Activated CD8-positive, alpha-beta T cell treated with anti-CD3 and anti-CD28 coated beads for 36 hours (primary cell): ENCODE measurements at regions not wholly inside any gene's neighbourhood (a gene's known extent, or its start where the extent isn't known, plus 50 kb on each side); places are given as distances from the start of the nearest gene placed in this dataset.

Experiments
- ATAC-seq: fragments of 200-7000 bp; cut with Tn5 transposase; one replicate; pipeline ENCODE4 v1.10.0; 2021; ENCODE audit warnings: mild to moderate bottlenecking, moderate library complexity
- CTCF ChIA-PET: fragments of 350-600 bp; sonication (Branson Sonifier 250); formaldehyde crosslinking; loops from one replicate; lab custom pipeline; 2021; ENCODE audit warnings: antibody characterized with exemption; lab: Charles Lee
- POLR2A ChIA-PET: fragments of 350-600 bp; sonication (Branson Sonifier 250); formaldehyde crosslinking; loops from one replicate; lab custom pipeline; 2021; ENCODE audit warnings: antibody characterized with exemption; lab: Charles Lee
- DNase-seq: peaks from one replicate; pipeline ENCODE4 v3.0.0-alpha.2; 2020
- H3K27ac Mint-ChIP-seq: one replicate; pipeline ENCODE4 v1.8.0; 2021; ENCODE audit warnings: mild to moderate bottlenecking, mixed read lengths
- H3K27me3 Mint-ChIP-seq: one replicate; pipeline ENCODE4 v1.8.0; 2021; ENCODE audit warnings: mixed read lengths
- H3K36me3 Mint-ChIP-seq: one replicate; pipeline ENCODE4 v1.8.0; 2021; ENCODE audit warnings: low read depth, mixed read lengths
- H3K4me1 Mint-ChIP-seq: one replicate; pipeline ENCODE4 v1.8.0; 2021; ENCODE audit warnings: low read depth, mixed read lengths
- H3K4me3 Mint-ChIP-seq: one replicate; pipeline ENCODE4 v1.8.0; 2021; ENCODE audit warnings: mild to moderate bottlenecking, moderate library complexity, mixed read lengths
- H3K9me3 Mint-ChIP-seq: one replicate; pipeline ENCODE4 v1.8.0; 2021; ENCODE audit warnings: mixed read lengths
- intact Hi-C: fragments of 100-400 bp; cut with micrococcal nuclease; formaldehyde crosslinking; loops from one replicate; pipeline ENCODE4 v1.10.0; 2022
- TF ChIP-seq, protein P1 (sequence below): fragments of 200-600 bp; IDR thresholded peaks from one replicate; pipeline ENCODE4 v1.8.0; 2022; ENCODE audit warnings: antibody characterized with exemption, mild to moderate bottlenecking

DNA sequence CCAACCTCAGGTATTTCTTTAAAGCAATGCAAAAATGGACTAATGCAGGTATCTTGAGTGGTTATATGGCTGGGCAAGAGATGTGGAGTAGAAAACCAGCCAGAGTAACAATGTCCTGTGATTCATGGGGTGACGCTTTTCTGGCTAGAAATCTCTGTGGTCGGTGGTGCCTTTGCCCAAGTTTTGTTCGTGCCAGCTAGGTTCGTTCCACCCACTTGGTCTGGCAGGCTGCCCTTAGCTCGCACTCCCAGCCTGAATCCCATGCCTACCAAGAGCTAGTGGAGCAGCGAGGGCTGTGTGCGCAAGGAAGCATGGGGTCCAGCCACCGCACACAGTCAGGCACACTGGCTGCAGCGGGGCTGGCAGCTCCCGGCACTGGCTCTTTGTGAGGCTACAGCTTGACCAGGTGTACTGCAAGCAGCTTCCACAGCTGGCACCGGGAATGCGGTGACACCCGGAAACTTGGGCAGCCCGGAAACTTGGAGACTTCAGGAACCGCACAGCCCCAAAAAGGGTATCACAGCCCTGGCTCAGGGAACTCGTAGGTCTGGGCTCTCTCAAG lies 349.6 kb upstream of the PCDH20 start:
- ChIA-PET CTCF (no interaction called here), POLR2A (no interaction called here)
- peaks cover 4% of the 10 kb centered on the region for H3K9me3 Mint-ChIP-seq
- H3K27me3 Mint-ChIP-seq: no peaks in the 10 kb centered on the region
- intact Hi-C loops: no loop called here
- H3K36me3 Mint-ChIP-seq: no peaks in the 10 kb centered on the region
- no peaks in the 10 kb centered on the region for H3K4me1 Mint-ChIP-seq
- no peak overlapping the region for H3K27ac Mint-ChIP-seq
- TF ChIP-seq, protein P1, sequence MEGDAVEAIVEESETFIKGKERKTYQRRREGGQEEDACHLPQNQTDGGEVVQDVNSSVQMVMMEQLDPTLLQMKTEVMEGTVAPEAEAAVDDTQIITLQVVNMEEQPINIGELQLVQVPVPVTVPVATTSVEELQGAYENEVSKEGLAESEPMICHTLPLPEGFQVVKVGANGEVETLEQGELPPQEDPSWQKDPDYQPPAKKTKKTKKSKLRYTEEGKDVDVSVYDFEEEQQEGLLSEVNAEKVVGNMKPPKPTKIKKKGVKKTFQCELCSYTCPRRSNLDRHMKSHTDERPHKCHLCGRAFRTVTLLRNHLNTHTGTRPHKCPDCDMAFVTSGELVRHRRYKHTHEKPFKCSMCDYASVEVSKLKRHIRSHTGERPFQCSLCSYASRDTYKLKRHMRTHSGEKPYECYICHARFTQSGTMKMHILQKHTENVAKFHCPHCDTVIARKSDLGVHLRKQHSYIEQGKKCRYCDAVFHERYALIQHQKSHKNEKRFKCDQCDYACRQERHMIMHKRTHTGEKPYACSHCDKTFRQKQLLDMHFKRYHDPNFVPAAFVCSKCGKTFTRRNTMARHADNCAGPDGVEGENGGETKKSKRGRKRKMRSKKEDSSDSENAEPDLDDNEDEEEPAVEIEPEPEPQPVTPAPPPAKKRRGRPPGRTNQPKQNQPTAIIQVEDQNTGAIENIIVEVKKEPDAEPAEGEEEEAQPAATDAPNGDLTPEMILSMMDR: no peak
- H3K4me3 Mint-ChIP-seq: no peak overlapping the region
- DNase-seq (no peak), ATAC-seq (no peak)

DNA sequence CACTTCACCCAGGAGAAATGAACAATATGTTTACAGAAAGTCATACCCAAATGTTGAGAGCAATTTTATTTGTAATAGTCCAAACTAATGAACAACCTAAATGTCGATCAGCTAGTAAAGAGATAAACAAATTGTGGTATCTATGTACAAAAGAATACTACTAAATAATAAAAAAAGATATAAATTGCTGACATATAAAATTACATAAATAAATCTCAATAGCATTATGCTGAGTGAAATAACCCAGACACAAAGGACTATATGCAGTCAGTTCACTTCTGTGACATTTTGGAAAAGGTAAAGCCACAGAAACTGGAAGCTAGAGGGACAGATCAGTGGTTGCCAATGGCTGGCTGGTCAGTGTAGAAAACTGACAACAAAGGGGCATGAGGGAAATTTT lies 346.0 kb upstream of the PCDH20 start:
- ChIA-PET CTCF (no interaction called here), POLR2A (no interaction called here)
- no peak for DNase-seq
- ATAC-seq: no peak
- Mint-ChIP-seq H3K4me3 (no peak overlapping the region), H3K9me3 (peaks cover 4% of the 10 kb centered on the region), H3K27ac (no peak overlapping the region), H3K27me3 (no peaks in the 10 kb centered on the region), H3K4me1 (no peaks in the 10 kb centered on the region), H3K36me3 (no peaks in the 10 kb centered on the region)
- TF ChIP-seq, protein P1: no peak
- intact Hi-C loops: no loop called here

DNA sequence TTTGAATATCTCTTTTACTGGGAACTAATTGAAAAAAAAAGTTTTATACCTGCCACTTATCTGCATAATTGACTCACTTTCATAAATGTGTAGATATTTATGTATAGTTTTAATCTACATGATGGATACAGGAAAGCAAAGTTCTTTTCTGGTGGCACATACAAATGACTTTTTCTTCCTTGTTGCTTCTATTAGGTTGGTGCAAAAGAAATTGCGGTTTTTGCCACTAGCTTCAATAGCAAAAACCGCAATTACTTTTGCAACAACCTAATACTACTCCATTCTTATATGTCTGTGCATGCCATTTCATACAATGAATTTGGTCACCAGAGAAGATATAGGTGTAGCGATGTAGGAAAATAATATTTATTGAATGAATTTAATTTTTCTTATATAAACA lies 344.5 kb upstream of the PCDH20 start:
- Mint-ChIP-seq H3K27me3 (no peaks in the 10 kb centered on the region), H3K4me3 (no peak overlapping the region), H3K27ac (no peak overlapping the region), H3K9me3 (peaks cover 9% of the 10 kb centered on the region), H3K4me1 (no peaks in the 10 kb centered on the region), H3K36me3 (no peaks in the 10 kb centered on the region)
- ATAC-seq (no peak), DNase-seq (no peak)
- intact Hi-C loops: no loop called here
- TF ChIP-seq, protein P1: no peak
- POLR2A ChIA-PET: no interaction called here
- CTCF ChIA-PET: no interaction called here

DNA sequence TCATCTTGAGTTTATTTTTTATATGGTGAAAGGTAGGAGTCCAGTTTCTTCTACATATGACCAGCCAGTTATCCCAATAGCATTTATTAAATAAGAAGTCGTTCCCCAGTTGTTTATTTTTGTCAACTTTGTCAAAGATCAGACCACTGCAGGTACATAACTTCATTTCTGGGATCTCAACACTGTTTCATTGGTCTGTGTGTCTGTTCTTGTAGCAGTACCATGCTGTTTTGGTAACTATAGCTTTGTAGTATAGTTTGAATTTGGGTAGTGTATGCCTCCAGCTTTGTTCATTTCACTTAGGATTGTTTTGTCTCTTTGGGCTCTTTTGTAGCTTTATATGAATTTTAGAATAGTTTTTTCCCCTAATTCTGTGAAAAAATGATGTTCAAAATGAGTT lies 340.4 kb upstream of the PCDH20 start:
- TF ChIP-seq, protein P1: no peak

DNA sequence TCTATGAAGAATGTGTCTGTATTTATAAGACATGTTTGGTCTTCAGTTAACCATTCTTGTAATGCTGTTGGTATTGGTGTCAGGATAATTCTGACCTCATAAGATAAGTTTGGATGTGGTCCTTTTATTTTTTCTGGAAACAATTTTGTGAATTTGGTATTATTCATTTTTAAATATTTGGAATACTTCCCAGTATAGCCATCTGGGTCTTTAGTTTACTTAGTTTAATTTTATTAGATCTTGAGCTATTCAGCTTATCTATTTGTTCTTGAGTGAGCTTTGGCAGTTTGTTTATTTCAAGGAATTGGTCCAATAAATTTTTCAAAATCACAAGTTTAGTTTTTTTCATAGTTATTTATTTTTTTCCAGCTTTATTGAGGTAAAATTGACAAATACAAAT lies 335.4 kb upstream of the PCDH20 start:
- CTCF ChIA-PET: no interaction called here
- Mint-ChIP-seq H3K4me1 (no peaks in the 10 kb centered on the region), H3K36me3 (no peaks in the 10 kb centered on the region), H3K9me3 (peaks cover 12% of the 10 kb centered on the region), H3K27me3 (no peaks in the 10 kb centered on the region), H3K27ac (no peak overlapping the region), H3K4me3 (no peak overlapping the region)
- intact Hi-C loops: no loop called here
- no peak for ATAC-seq
- no peak for DNase-seq
- TF ChIP-seq, protein P1: no peak
- POLR2A ChIA-PET: no interaction called here

More for the DNA sequence above, 340.4 kb upstream of the PCDH20 start:
- Mint-ChIP-seq H3K4me3 (no peak overlapping the region), H3K36me3 (no peaks in the 10 kb centered on the region), H3K27ac (no peak overlapping the region), H3K27me3 (no peaks in the 10 kb centered on the region), H3K4me1 (no peaks in the 10 kb centered on the region), H3K9me3 (peaks cover 12% of the 10 kb centered on the region)
- no peak for DNase-seq
- POLR2A ChIA-PET: no interaction called here
- CTCF ChIA-PET: no interaction called here
- intact Hi-C loops: no loop called here
- ATAC-seq: no peak
